Astrocyte (in vitro differentiated cells and primary cell): ENCODE measurements at regions not wholly inside any gene's neighbourhood (a gene's known extent, or its start where the extent isn't known, plus 50 kb on each side); places are given as distances from the start of the nearest gene placed in this dataset.

Experiments used
- DNase-seq: peaks from one replicate; pipeline ENCODE4 v3.0.0-alpha.2; 2010; ENCODE audit warnings: low read depth
- FAIRE-seq: peaks from 2 replicates; lab custom pipeline; 2011; peaks lifted over from hg19 to GRCh38; lab: Jason Lieb, UNC
- H2AFZ ChIP-seq: 2 replicates; pipeline ENCODE4 v1.6.0; 2012; ENCODE audit warnings: low read depth, low read length, inconsistent platforms
- H3K27ac ChIP-seq: 2 replicates; pipeline ENCODE4 v1.5.1; 2011; ENCODE audit warnings: low read depth, low read length, inconsistent platforms
- H3K27me3 ChIP-seq: 2 replicates; pipeline ENCODE4 v1.6.0; 2011; ENCODE audit warnings: low read length, inconsistent platforms; ENCODE audit not compliant: insufficient read depth
- H3K36me3 ChIP-seq: 2 replicates; pipeline ENCODE4 v1.5.1; 2011; ENCODE audit warnings: low read length, inconsistent platforms; ENCODE audit not compliant: insufficient read depth
- H3K4me1 ChIP-seq: 2 replicates; pipeline ENCODE4 v1.5.1; 2011; ENCODE audit warnings: low read length, inconsistent platforms; ENCODE audit not compliant: insufficient read depth
- H3K4me2 ChIP-seq: 2 replicates; pipeline ENCODE4 v1.6.0; 2012; ENCODE audit warnings: low read length, inconsistent platforms
- H3K4me3 ChIP-seq: 2 replicates; pipeline ENCODE4 v1.5.1; 2011; ENCODE audit warnings: low read depth, mild to moderate bottlenecking, low read length, inconsistent platforms; ENCODE audit not compliant: insufficient read depth
- H3K79me2 ChIP-seq: 2 replicates; pipeline ENCODE4 v1.6.0; 2012; ENCODE audit warnings: mild to moderate bottlenecking, low read length, inconsistent platforms; ENCODE audit not compliant: insufficient read depth
- H3K9ac ChIP-seq: 2 replicates; pipeline ENCODE4 v1.6.0; 2012; ENCODE audit warnings: mild to moderate bottlenecking, low read length, inconsistent platforms
- H3K9me3 ChIP-seq: 2 replicates; pipeline ENCODE4 v1.5.1; 2012; ENCODE audit warnings: low read depth, mild to moderate bottlenecking, low read length, inconsistent platforms; ENCODE audit not compliant: insufficient read depth
- H4K20me1 ChIP-seq: 2 replicates; pipeline ENCODE4 v1.6.0; 2012; ENCODE audit warnings: low read length, inconsistent platforms; ENCODE audit not compliant: insufficient read depth
- H3K27ac Mint-ChIP-seq: one replicate; pipeline ENCODE4 v1.8.0; 2021; ENCODE audit warnings: mild to moderate bottlenecking, mixed read lengths; ENCODE audit not compliant: unreplicated experiment
- H3K27me3 Mint-ChIP-seq: one replicate; pipeline ENCODE4 v1.8.0; 2021; ENCODE audit warnings: low read depth, mixed read lengths; ENCODE audit not compliant: unreplicated experiment
- H3K36me3 Mint-ChIP-seq: one replicate; pipeline ENCODE4 v1.8.0; 2021; ENCODE audit warnings: low read depth, mixed read lengths; ENCODE audit not compliant: unreplicated experiment
- H3K4me1 Mint-ChIP-seq: one replicate; pipeline ENCODE4 v1.8.0; 2021; ENCODE audit warnings: low read depth, mixed read lengths; ENCODE audit not compliant: unreplicated experiment
- H3K4me3 Mint-ChIP-seq: one replicate; pipeline ENCODE4 v1.8.0; 2021; ENCODE audit warnings: mild to moderate bottlenecking, moderate library complexity, mixed read lengths; ENCODE audit not compliant: unreplicated experiment
- H3K9me3 Mint-ChIP-seq: one replicate; pipeline ENCODE4 v1.8.0; 2021; ENCODE audit warnings: mild to moderate bottlenecking, mixed read lengths; ENCODE audit not compliant: unreplicated experiment
- EZH2 ChIP-seq: IDR thresholded peaks from 2 replicates; pipeline ENCODE4 v1.6.1; 2012; ENCODE audit warnings: mild to moderate bottlenecking, low read length, inconsistent platforms; ENCODE audit not compliant: insufficient read depth
- TF ChIP-seq, protein P1 (sequence below): IDR thresholded peaks from 2 replicates; pipeline ENCODE4 v1.5.1; 2011; ENCODE audit warnings: low read depth, mild to moderate bottlenecking, inconsistent platforms, low read length, moderate library complexity; ENCODE audit not compliant: insufficient read depth

DNA sequence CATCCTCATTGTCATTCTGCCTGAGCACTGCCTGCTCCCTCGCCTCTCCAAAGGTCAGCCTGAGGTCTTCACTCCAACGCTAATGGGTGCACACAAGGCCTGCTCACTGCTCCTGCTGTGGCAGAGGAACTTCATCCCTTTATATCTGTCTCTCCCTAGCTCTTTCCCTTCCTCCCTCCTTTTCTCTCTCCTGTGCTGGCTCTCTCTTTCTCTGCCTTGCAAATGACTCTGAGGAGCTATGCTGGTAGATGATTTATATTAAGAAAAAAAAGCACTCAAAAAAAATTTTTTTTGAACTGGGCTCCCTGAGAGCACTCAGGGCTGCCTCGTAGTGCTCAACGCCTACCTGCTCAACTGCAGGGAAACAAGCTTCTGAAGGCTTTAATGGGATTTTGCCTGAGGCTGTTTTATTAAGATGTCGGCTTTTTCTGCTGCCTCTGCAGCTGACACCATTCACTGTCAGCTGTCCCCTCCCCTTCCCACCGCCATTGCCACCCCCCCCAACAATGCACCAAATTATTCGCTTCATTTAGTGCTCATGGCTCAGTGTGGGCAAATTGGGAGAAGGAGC lies 137.7 kb upstream of the DEFB112 start:
- Histone ChIP-seq H3K36me3 (no peaks in the 10 kb centered on the region), H3K4me3 (no peak overlapping the region), H3K9ac (no peak overlapping the region), H3K27ac (no peak overlapping the region), H3K27me3 (no peaks in the 10 kb centered on the region), H3K9me3 (no peaks in the 10 kb centered on the region), H3K4me1 (no peaks in the 10 kb centered on the region), H2AFZ (no peak overlapping the region), H3K4me2 (no peak overlapping the region), H4K20me1 (no peaks in the 10 kb centered on the region), H3K79me2 (no peaks in the 10 kb centered on the region)
- no peaks in the 10 kb centered on the region for H3K9me3 Mint-ChIP-seq
- H3K27ac Mint-ChIP-seq: no peak overlapping the region
- H3K4me1 Mint-ChIP-seq: no peaks in the 10 kb centered on the region
- TF ChIP-seq, protein P1, sequence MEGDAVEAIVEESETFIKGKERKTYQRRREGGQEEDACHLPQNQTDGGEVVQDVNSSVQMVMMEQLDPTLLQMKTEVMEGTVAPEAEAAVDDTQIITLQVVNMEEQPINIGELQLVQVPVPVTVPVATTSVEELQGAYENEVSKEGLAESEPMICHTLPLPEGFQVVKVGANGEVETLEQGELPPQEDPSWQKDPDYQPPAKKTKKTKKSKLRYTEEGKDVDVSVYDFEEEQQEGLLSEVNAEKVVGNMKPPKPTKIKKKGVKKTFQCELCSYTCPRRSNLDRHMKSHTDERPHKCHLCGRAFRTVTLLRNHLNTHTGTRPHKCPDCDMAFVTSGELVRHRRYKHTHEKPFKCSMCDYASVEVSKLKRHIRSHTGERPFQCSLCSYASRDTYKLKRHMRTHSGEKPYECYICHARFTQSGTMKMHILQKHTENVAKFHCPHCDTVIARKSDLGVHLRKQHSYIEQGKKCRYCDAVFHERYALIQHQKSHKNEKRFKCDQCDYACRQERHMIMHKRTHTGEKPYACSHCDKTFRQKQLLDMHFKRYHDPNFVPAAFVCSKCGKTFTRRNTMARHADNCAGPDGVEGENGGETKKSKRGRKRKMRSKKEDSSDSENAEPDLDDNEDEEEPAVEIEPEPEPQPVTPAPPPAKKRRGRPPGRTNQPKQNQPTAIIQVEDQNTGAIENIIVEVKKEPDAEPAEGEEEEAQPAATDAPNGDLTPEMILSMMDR: no peak
- no peak for TF ChIP-seq EZH2
- H3K27me3 Mint-ChIP-seq: no peaks in the 10 kb centered on the region
- FAIRE-seq (no peak), DNase-seq (no peak)
- H3K4me3 Mint-ChIP-seq: no peak overlapping the region
- H3K36me3 Mint-ChIP-seq: no peaks in the 10 kb centered on the region

- H3K9ac ChIP-seq: no peak overlapping the region
- FAIRE-seq (no peak), DNase-seq (no peak)
- H3K4me1 ChIP-seq: no peaks in the 10 kb centered on the region
- no peaks in the 10 kb centered on the region for H3K9me3 ChIP-seq
- TF ChIP-seq EZH2: no peak
- TF ChIP-seq, protein P1: no peak
- H3K27ac ChIP-seq: no peak overlapping the region
- Mint-ChIP-seq H3K36me3 (no peaks in the 10 kb centered on the region), H3K4me3 (no peak overlapping the region), H3K9me3 (no peaks in the 10 kb centered on the region), H3K27ac (no peak overlapping the region), H3K27me3 (peaks cover 3% of the 10 kb centered on the region), H3K4me1 (no peaks in the 10 kb centered on the region)
- H3K79me2 ChIP-seq: no peaks in the 10 kb centered on the region
- H3K4me2 ChIP-seq: no peak overlapping the region
- H2AFZ ChIP-seq: no peak overlapping the region
- no peaks in the 10 kb centered on the region for H3K27me3 ChIP-seq
- H3K4me3 ChIP-seq: no peak overlapping the region
- no peaks in the 10 kb centered on the region for H3K36me3 ChIP-seq
- H4K20me1 ChIP-seq: no peaks in the 10 kb centered on the region
Measured at GRCh38 chr6:50198245-50198644, 148.5 kb upstream of the DEFB112 start.

- Histone ChIP-seq H4K20me1 (no peaks in the 10 kb centered on the region), H3K9me3 (no peaks in the 10 kb centered on the region), H3K36me3 (no peaks in the 10 kb centered on the region), H3K4me3 (no peak overlapping the region), H3K4me2 (no peak overlapping the region), H3K79me2 (no peaks in the 10 kb centered on the region), H3K27ac (no peak overlapping the region), H3K4me1 (no peaks in the 10 kb centered on the region), H3K27me3 (no peaks in the 10 kb centered on the region), H3K9ac (no peak overlapping the region), H2AFZ (no peak overlapping the region)
- Mint-ChIP-seq H3K4me1 (no peaks in the 10 kb centered on the region), H3K36me3 (no peaks in the 10 kb centered on the region), H3K27ac (no peak overlapping the region), H3K9me3 (no peaks in the 10 kb centered on the region), H3K27me3 (peaks cover 3% of the 10 kb centered on the region), H3K4me3 (no peak overlapping the region)
- no peak for DNase-seq
- TF ChIP-seq, protein P1: no peak
- TF ChIP-seq EZH2: no peak
- FAIRE-seq: no peak
Measured at GRCh38 chr6:50202766-50203165, 153.0 kb upstream of the DEFB112 start.
